ENCODE measurements at regions not wholly inside any gene's neighbourhood (a gene's known extent, or its start where the extent isn't known, plus 50 kb on each side); places are given as distances from the start of the nearest gene placed in this dataset.

- TF ChIP-seq CTCF (IDR thresholded peaks at IDR 0.05): no peak
- TF ChIP-seq POLR2A (IDR thresholded peaks at IDR 0.05): no peak
These were observed 429.3 kb upstream of the NBEA start for GRCh38 chr13:34512817-34513216.

Measured in heart left ventricle (tissue), 13 donors.